Stimulated activated CD4-positive, alpha-beta T cell treated with anti-CD3 and anti-CD28 coated beads, Interleukin-15, amount 100 ng/mL, for 24 hours (primary cell): ENCODE measurements at regions not wholly inside any gene's neighbourhood (a gene's known extent, or its start where the extent isn't known, plus 50 kb on each side); places are given as distances from the start of the nearest gene placed in this dataset.
"Not testable (repeated sequence)": the region's sequence is repeated elsewhere in the genome, so short reads cannot be mapped to it uniquely, and the experiment has no call there.

ENCODE experiments used
- DNase-seq: peaks from one replicate; pipeline ENCODE4 v3.0.0-alpha.2; 2020

DNA sequence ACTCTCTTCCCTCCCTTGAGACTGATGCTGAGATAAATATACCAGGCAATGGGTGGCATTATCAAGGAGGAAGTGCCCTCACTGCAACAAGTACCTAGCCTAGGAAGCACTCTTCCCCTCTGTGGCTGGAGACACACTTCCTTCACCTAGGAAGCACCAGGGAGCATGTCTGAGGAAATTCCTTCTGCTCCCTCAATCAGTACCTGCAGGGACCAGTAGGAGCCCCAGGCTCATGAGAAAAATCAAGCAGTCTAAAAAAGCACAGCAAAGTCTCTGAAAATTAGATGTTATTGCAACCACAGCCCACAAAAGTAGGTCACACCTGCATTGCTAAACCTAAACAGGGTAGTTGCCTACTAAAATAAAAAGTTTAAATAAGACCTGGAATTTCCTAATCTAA is 78.2 kb upstream of the TRPM1 start:
- no peak for DNase-seq

DNA sequence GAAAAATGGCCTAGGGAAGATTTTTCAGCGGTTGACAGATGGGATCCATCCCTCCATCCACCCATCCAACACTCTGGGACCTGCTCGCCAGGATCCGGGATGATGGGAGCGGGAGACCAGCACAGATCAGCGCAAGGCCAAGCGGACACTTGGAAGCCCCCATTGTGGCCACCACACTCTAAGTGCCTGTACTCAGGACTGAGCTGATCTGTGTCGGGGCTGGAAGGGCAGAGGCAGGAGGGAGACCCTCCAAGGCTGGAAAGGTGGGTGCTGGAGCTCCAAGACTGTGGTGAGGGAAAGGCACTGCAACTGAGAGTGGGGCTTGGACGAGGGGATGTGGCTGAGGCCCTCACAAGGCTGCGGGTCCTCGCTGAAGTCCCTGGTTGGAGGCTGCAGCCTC is 91.8 kb upstream of the TRPM1 start:
- DNase-seq: no peak

DNA sequence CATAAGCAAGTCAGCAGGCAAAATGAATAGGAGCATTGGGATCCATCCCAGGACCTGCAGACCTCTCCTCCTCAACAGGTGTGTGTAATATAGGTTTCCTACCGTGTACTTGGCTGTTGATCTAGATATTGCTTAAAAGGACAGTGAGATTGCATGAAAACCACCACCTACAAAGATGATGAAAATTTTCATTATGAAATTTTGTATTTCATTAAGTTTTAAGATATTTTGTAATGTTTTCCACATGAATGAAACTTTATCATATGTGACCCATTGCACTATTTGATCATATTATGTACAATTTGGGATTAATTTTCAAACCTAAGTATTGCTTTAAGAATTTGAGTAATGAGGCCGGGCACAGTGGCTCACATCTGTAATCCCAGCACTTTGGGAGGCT is 94.3 kb upstream of the TRPM1 start:
- DNase-seq: no peak

DNA sequence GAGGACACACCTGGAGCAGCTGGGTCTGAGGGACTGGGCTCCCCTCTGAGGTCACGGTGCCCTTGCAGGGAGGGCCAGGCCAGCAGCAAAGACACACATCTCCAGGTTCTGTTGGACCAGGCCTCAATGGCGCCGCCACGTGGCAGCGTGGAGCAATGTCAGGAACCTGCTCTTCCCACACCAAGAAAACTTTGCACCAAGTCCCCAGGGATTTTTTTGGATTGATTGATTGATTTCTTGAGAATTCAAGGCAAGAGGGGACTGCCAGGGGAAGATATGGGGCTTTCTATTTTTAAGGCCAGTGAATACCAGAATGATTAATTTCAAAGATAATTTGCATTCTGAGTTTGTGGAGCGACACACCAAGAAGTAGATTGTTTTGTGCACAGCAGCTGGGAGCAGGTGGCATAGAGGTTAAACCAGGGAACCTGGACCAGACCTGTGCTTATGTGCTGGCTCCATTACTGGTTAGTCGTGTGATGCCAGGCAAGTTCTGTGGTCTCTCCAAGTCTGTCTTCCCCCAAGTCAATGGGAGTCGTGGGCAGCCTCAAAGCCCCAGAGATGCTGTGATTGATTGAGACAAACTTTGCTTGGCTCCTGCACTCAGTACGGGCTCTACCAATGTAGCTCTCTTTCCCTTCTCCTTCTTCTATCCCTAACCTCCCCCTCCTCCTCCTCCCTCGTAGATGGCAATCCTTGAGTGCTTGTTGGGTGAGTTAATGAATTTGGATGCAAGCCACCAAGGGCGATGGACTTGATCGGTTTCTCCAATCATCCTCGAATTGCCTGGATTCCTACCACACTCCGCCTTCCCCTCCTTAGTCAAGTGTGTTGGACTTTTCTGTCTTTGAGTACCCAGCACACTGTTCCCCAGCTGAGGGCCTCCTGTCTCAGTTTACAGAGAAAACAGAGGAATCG is 96.2 kb upstream of the TRPM1 start:
- DNase-seq: peak; percentile 71

DNA sequence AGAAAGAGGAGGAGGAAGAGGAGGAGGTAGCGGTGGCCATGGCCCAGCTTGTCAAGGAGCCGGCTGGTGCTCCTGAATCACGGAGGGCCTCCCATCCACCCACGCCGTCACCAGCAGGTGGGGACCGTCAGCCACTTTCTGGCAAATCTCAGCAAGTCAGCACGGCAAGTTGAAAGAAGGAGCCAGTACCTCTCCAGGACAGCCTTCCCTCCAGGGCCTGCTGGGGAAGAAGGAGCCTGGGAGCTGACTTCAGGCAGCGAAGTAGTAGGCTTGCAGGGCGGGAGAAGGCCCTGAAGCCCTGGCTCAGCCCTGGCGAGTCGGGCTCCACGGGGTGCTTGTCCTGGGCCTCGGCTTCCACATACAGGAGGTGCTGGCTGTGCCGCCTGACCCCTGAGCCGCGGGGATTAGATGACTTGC is 99.2 kb upstream of the TRPM1 start:
- DNase-seq: peak; percentile 72

DNA sequence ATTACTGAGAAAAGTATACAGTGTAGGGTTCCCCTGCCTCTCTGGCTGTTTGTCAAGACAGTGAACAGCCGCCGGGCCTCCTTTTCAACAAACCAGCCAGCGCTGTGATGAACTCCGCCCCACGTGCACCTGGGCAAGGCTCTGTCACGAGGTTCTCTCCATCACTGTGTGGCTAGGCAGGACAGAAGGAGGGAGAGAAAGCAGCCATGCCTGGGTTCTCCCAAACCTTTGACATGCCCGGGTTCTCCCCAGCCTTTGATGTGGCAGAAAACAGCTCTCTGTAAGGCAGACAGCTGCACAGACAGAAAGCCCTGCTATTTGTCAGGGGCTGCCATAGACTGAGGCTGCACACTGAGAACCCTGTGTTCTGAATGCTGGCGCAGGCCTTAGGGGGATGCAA is 101.4 kb upstream of the TRPM1 start:
- peak; percentile 21 for DNase-seq

DNA sequence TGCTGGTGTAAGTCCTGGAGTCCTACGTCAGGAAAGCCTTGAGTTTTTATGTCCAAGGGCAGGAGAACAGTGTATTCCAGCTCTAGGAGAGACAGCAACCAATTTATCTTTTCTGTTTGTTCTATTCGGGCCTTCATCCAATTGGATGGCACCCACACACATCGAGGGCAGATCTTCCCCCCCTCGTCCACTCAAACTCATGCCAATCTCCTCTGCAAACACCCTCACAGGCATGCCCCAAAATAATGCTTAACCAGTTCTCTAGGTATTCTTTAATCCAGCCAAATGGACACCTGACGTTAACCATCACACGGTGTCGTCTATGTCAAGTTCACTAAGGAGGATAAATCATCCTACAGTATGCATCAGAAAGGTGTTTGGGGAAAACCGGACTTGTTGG is 102.5 kb upstream of the TRPM1 start:
- no peak for DNase-seq

DNA sequence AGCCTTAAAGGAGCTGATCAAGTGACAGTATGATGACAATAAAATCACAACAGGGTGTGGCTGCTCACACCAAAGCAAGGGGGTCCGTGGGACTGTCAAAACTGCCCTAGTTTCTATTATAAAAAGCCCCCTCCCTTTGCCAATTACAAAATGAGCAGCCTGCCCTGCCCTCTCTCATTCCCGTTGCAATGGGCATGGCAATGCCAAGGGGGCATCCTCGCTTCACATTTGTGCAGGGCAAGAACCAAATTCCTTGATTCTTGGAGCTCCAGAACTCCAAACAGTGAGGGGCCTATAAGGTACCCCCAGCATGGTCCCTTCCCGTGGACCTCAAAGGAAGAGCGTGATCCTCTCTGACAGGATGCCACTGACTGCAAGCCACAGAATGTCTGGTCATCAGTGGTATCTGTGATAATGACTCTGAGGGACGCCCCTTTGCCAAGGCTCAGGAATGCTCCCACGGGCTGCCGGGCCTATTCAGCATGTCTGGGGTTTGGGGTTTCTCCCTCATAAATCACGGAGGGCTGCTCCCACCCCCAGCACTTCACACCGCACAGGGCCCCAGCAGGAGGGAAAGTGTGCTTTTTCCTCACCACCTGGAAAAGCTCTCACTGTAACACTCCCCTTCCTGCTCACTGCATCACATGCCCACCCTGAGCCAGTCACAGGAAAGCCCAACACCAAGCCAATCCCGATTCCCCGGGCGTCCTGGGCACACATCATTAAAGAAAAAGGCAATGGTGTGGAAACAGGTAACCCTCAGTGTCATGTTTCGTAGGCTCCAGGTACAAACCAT is 105.1 kb upstream of the TRPM1 start:
- DNase-seq: no peak

DNA sequence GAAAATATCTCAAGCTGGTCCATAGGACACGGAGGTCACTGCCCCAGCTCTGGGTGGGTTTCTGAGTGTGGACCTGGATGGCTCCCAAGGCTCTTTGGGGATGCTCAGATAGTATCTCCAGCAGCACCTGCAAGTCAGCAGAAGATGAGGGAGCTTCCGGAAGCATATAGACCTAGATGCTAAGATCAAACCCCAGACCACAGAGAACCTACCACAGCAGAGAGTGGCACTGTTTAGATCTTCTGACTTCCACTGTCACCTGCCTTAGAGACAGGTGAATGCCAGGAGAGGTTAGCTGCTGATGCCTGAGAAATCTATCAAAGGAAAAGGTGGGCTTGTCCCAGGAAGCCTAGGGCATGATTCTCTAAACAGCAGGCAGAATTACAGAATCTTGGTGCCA is 105.7 kb upstream of the TRPM1 start:
- DNase-seq: no peak

DNA sequence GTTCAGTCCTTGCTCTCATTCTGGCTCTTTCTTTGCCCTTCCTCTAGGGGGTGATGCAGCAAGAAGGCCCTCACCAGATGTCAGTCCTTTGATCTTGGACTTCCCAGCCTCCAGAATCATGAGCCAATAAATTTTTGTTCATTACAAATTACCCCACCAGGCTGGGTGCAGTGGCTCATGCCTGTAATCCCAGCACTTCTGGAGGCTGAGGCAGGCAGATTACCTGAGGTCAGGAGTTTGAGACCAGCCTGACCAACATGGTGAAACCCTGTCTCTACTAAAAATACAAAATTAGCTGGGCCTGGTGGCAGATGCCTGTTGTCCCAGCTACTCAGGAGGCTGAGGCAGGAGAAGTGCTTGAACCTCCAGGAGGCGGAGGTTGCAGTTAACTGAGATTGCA is 106.3 kb upstream of the TRPM1 start:
- not testable (repeated sequence) for DNase-seq

DNA sequence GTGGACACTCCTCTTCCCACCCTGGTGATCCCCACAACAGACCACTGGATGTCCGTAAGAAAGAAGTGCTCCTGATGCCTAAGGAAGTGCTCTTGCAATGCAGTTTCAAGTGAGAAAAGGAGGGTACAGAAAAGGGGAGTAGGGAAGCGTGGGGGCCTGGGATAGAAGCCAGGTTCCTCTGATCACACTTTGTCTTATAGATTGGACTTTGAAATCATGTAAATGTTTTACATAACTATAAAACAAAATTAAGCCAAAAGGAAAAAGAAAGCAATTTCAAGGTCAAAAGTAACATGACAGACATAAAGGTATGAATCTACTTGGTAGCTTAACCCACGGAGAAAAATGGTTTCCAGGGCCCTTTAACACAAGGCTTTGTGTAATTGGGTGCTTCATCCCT is 107.3 kb upstream of the TRPM1 start:
- DNase-seq: no peak

DNA sequence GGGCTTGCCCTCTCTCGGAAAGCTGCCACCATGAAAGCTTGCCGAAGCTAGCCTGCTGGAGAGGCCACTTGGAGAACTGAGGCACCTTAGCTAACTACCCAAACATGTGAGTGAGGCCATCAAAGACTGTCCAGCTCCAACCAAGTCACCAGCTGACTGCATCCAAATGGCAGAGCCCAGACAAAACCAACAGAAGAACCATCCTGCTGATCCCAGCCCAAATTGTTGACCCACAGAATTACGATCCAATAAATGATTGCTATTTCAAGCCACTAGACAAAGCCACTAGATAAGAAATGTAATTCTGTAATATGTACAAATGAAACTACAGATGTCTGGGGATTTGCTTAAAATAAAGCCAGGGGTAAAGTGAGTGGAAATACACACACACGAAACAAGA is 109.8 kb upstream of the TRPM1 start:
- no peak for DNase-seq

DNA sequence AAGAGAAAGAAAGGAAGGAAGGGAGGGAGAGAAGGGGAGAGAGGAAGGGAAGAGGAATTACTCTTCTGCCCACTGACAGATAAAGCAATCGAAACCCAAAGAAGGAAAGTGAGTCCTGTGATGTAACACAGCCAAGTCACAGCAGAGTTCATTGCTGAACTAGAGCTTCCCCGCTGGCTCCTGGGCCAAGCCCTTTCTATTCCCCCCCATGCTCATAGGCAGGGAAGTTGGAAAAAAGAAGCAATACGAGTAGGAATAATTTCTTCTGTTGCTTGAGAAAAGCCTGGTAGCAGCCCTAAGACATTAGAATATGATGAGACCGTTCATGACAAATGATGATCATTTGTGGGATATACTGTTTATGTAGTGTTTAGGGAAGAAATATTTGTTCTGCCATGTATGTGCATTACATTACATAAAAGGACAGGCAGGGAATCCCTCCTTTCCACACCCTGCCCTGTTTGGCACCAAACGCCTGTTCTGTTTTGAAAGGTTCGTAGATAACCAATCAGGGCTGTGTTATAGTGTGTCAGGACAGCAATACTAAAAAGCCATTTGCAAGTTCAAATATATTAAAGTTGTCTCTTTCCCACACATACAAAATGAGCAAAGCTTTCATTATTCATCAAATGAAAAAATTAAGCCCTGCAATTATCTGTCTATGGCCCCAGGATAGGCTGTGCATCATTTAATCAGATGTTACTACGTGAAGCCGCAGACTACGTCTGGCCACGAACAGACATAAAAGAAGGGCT is 111.0 kb upstream of the TRPM1 start:
- DNase-seq: no peak

DNA sequence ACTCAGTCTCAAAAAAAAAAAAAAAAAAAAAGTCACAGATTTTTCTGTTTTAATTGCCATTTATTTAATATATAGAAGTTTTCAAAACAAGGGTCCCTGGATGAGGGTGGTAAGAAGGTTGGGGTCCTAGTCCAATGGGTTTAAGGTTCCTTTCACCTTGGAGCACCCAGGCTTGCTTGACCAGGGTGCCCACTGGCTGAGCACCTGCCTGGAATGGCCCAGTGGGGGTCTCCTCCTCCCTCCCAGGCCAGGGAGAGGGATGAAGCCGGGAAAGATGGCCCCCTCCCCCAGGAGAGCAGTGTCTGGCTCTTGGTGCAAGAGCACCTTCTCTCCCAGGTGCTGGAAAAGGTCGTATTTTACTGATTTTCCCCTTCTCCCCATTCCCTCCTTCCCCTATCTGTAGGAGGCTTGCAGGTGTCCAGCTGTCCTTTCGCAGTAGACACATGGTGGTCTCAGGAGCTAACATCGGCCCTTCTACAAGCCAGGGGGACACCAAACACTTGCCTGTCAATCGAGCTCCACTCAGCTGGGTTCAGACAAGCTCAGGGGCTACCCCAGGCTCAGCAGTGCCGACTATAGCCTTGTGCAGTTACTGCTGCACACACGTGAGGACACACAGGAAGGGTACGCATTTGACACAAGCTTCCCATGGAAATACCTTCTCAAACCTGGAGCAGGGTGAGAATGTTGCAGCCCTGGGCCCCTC is 112.3 kb upstream of the KLF13 start:
- no peak for DNase-seq

DNA sequence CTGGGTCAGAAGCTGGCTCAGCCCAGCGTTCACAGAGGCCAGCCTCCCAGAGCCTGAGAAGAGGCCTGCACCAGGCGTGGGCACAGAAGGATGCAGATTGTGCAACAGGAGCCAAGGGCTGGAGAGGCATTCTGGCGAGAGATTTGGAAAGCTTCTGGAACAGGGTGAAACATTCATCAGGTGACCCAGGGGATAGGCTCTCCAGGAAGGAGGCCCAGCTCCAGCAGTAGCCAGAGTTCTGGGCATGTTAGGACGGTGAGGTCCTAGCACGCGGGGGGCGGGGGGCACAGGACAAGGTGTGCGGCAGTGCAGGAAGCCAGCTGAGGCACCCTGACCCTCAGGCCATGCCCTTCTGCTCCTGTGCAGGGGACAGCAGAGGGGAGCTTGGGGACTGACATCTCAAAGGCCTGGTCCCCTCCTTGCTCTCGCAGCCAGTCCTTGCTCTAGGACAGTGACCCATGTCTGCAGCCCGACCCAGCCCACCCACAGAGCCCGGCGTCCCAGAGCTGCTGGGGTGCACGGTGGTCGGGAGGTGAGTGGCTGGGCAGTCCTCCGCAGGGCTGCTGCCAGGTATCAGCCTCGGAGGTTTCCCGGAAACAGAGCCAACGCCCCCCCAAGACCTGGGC is 111.7 kb upstream of the KLF13 start:
- no peak for DNase-seq

DNA sequence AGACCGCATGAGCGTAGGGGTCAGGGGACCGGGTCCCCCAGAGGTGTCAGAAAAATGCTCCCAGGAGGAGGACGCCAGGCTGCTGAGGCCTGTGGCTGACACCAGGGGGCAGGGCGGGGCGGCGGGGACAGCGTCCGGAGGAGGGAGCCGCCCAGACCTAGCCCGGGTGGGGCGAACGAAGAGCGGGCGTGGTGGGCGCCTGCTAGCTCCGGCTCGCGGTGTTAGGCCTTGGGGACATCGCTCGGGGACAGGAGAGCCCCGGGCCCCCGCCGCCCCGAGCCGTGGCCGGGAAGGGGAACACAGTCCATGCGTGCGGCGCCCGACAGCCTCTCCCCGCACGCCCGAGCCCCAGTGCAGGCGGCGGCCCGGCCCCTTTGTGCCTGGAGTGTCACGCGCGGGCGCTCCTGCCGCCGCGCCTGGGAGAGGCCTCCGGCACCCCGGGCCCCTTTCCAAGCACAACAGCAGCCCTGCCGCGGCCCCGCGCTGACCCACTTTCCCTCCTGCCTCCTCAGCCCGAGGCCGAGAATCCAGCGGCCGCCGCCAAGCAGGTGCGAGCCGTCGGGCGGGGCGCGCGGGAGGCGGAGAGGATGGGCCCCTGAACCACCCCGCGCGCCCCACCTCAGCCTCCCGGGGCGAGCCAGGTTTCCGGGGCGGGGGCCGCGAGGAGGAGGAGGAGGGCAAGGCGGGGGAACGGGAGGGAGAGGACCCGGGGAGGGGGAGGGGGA is 111.0 kb upstream of the KLF13 start:
- DNase-seq: peak; percentile 92

DNA sequence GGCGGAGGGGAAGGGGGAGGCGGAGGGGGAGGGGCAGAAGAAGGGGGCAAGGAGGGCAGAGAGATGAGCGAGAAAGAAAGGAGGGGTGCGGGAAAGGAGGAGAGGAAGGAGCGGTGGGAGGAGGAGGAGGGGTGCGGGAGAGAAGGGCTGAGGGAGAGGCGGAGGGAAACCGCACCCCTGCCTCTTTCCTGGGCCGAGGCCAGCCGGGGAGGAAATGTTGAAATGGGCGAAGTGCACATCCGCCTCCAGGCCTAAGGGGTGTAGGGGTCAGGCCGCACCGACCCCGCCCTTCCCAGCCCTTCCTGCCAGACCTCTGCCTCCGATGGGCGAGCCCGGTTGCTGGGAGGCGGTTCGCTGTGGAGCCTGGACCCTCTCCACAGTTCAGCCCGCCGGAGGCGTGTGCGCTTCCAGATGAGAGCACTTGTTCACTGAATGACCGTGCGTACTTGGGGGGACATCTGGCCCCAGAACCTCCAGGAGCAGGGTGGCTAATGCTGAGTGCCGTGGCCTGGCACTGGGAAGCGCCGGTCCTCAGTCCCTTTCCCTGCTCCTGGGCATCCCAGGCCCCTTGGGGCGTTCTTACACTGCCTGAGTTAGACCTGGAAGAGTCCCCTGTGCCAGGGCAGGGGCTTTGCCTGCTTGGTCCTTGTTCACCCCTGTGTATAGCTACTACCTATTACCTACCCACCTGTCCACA is 110.3 kb upstream of the KLF13 start:
- peak; percentile 66 for DNase-seq

DNA sequence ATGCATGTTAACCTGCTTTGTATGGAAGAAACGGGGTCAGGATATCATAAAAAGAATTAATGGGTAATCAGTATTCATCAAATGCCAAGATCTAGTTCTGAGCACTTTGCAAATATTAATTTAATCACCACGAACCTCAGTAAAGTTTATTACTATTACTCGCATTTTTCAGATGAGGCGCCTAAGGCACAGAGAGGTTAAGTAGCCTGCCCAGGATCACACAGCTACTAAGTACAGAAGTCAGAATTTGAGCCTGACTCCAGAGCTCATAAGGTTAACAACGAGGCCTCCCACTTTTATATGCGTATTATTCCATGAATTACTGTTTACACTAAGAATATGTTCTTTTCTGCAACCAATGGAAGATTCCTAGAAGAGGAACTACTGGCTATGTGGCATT is 109.6 kb upstream of the KLF13 start:
- DNase-seq: no peak

DNA sequence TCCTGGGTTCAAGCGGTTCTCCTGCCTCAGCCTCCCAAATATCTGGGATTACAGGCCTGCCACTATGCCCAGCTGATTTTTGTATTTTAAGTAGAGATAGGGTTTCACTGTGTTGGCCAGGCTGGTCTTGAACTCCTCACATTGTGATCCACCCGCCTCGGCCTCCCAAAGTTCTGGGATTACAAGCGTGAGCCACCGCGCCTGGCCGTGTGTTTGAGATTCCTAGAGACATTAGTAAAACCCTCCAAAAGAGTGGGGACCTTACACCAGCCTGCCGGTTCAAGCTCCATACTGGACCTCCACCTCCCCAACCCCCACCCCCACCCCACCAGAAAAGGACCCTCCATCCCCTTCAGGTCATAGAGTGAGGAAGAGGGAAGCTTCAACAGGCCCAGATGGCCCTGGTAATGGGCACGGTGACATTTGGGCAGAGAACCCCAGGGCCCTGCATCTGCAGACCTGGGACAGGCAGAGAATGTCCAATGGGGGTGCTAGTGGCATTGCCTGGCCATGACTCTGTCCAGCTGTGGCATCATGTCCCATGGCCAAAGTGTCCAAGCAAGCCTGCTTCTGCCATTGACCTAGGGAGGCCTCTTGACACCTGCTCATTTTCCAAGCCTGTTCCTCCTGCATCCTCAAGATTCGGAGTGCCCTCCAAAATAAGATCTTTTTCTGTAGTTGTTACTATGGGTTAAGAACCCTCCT is 108.9 kb upstream of the KLF13 start:
- DNase-seq: no peak

DNA sequence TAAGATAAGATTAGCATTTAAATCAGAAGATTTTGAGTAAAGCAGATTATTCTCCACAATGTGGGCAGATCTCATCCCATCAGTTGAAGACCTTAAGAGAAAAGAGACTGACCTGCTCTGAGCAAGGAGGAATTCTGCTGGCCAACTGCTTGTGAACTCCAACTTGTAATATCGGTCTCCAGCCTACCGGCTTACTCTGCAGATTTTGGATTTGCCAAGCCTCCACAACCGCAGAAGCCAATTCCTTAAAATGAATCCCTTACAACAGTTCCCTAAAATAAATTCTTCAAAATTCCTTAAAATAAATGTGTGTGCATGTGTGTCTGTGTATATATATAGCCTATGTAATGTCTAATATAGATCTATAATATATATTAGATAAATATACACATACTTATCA is 107.4 kb upstream of the KLF13 start:
- DNase-seq: no peak
